ENCODE measurements at regions not wholly inside any gene's neighbourhood (a gene's known extent, or its start where the extent isn't known, plus 50 kb on each side); places are given as distances from the start of the nearest gene placed in this dataset.

GRCh38 chr14:94995551-94995950 is 161.8 kb downstream of the DICER1 start:
- Histone ChIP-seq H4K91ac (replicated peaks; ENCODE audit: insufficient read length, low read length) (no peak overlapping the region), H2BK20ac (ENCODE audit: low read length) (no peak overlapping the region), H3K36me3 (ENCODE audit: control insufficient read depth in 2 of 4, insufficient read depth in 4 of 4, low read length in 3 of 4) (no peaks in the 10 kb centered on the region), H3K27ac (ENCODE audit: low read depth, low read length) (no peak overlapping the region), H3K4me2 (ENCODE audit: insufficient read depth in 1 of 2, low read depth in 2 of 2, low read length in 2 of 2) (no peak overlapping the region), H2BK12ac (ENCODE audit: low read depth, low read length) (no peak overlapping the region), H3K9ac (replicated peaks in 1 of 4; ENCODE audit: extremely low read depth in 1 of 4, low read depth in 3 of 4, low read length in 3 of 4) (no peak overlapping the region), H3K23ac (ENCODE audit: insufficient read length) (no peak overlapping the region), H3K4ac (replicated peaks; ENCODE audit: insufficient read length, low read depth, low read length) (no peak overlapping the region), H2BK120ac (replicated peaks; ENCODE audit: low read depth, low read length) (no peak overlapping the region), H4K8ac (ENCODE audit: extremely low read depth, insufficient read depth, low read length) (no peak overlapping the region), H4K5ac (ENCODE audit: insufficient read length, low read depth, low read length) (no peak overlapping the region), H2BK15ac (ENCODE audit: low read length) (no peak overlapping the region), H3K79me2 (ENCODE audit: control insufficient read depth in 1 of 2, insufficient read depth in 2 of 2, low read length in 2 of 2) (no peaks in the 10 kb centered on the region), H2AK5ac (ENCODE audit: low read depth, low read length) (no peak overlapping the region), H3K4me1 (replicated peaks in 1 of 4; ENCODE audit: control insufficient read depth in 3 of 4, insufficient read depth in 4 of 4, low read length in 3 of 4) (peaks cover 0 to 11% (median 3%) of the 10 kb centered on the region in 4 experiments; a peak in 4 of 7 replicates), H3K23me2 (ENCODE audit: low read depth, low read length) (no peaks in the 10 kb centered on the region), H3K4me3 (ENCODE audit: extremely low read depth in 1 of 4, insufficient read depth in 2 of 4, low read depth in 3 of 4, low read length in 4 of 4) (no peak overlapping the region), H3K18ac (ENCODE audit: extremely low read depth, low read length) (no peak overlapping the region), H3K14ac (ENCODE audit: insufficient read length) (no peak overlapping the region), H2BK5ac (ENCODE audit: low read depth, low read length) (no peak overlapping the region), H2AFZ (ENCODE audit: low read length) (no peak overlapping the region), H3K9me3 (ENCODE audit: insufficient read depth in 2 of 2, low read depth in 1 of 2, low read length in 1 of 2) (no peaks in the 10 kb centered on the region), H4K20me1 (replicated peaks in 1 of 2; ENCODE audit: control insufficient read depth in 1 of 2, insufficient read depth in 2 of 2, low read length in 2 of 2) (no peaks in the 10 kb centered on the region), H3K27me3 (replicated peaks in 1 of 4; ENCODE audit: control insufficient read depth in 3 of 4, extremely low read depth in 1 of 4, insufficient read depth in 3 of 4, low read length in 3 of 4) (peaks cover 0 to 3% (median 0%) of the 10 kb centered on the region in 4 experiments; a peak in 2 of 7 replicates), H3K56ac (replicated peaks; ENCODE audit: insufficient read length, low read depth, low read length) (no peak overlapping the region), H3K79me1 (ENCODE audit: low read depth, low read length) (no peaks in the 10 kb centered on the region)
- ChIA-PET POLR2A (ENCODE audit: partially characterized antibody) (no interaction called here), CTCF (ENCODE audit: partially characterized antibody) (no interaction called here)
- DNase-seq (ENCODE audit: low read depth in 1 of 2, low spot score in 2 of 2) (no peak), FAIRE-seq (no peak)
- WGBS, 2 experiments (ENCODE audit: extremely low coverage in 1 of 2, insufficient coverage in 1 of 2, insufficient read length in 1 of 2, insufficient replicate concordance in 2 of 2, low coverage in 1 of 2, low lambda C conversion rate in 2 of 2, missing lambda C conversion rate in 1 of 2) = 88% methylated on average over 10 of the region's 10 CpGs; no CpG with 5 or more reads in 1 of the 2 experiments
- no peak for TF ChIP-seq SIRT6 (IDR thresholded peaks at IDR 0.05; ENCODE audit: low read length)
- no peak for TF ChIP-seq BRCA1 (IDR thresholded peaks at IDR 0.05; ENCODE audit: low read depth, low read length)
- TF ChIP-seq CHD1 (IDR thresholded peaks at IDR 0.05; ENCODE audit: low read depth, low read length) = no peak
- no peak for TF ChIP-seq KDM1A (IDR thresholded peaks at IDR 0.05; ENCODE audit: borderline replicate concordance, low read length)

Data from H1 (cell line).